PC-9 (cell line): ENCODE measurements at regions not wholly inside any gene's neighbourhood (a gene's known extent, or its start where the extent isn't known, plus 50 kb on each side); places are given as distances from the start of the nearest gene placed in this dataset.

ENCODE experiments used
- BruUV-seq: library from RNA; stranded (reverse); fragments of 400-500 nt; replicated peaks from 2 replicates; lab custom pipeline; 2021; lab: Mats Ljungman, UMichigan
- CTCF ChIA-PET: fragments of 300-600 bp; sonication (Branson Sonifier 250); formaldehyde crosslinking; loops from one replicate; lab custom pipeline; 2022; ENCODE audit warnings: antibody characterized with exemption; lab: Charles Lee
- POLR2A ChIA-PET: fragments of 300-600 bp; sonication (Branson Sonifier 250); formaldehyde crosslinking; loops from one replicate; lab custom pipeline; 2022; ENCODE audit warnings: antibody characterized with exemption; ENCODE audit not compliant: unreplicated experiment; lab: Charles Lee
- DNase-seq, 2 experiments: peaks; one replicate each; pipeline versions ENCODE4 v3.0.0 to v3.0.0-alpha.2; 2015 to 2022; ENCODE audit warnings: mixed read lengths in 1 of 2
- H2AFZ ChIP-seq: fragments of 200-600 bp; sonication (generic); 2 replicates; pipeline ENCODE4 v1.8.1; 2017; ENCODE audit warnings: antibody characterized with exemption
- H3F3A ChIP-seq: fragments of 200-600 bp; sonication (generic); 2 replicates; pipeline ENCODE4 v1.8.1; 2017; ENCODE audit warnings: antibody characterized with exemption, mild to moderate bottlenecking, low read depth; ENCODE audit not compliant: insufficient read depth
- H3K27ac ChIP-seq: fragments of 200-600 bp; sonication (generic); 2 replicates; pipeline ENCODE4 v1.6.1; 2016; ENCODE audit warnings: mixed run types
- H3K27me3 ChIP-seq: fragments of 200-600 bp; sonication (generic); 2 replicates; pipeline ENCODE4 v1.6.1; 2016; ENCODE audit warnings: low read depth, mixed run types; ENCODE audit not compliant: insufficient read depth
- H3K36me3 ChIP-seq: fragments of 200-600 bp; sonication (generic); 2 replicates; pipeline ENCODE4 v1.6.1; 2016; ENCODE audit warnings: low read depth, mixed run types
- H3K4me1 ChIP-seq: fragments of 200-600 bp; sonication (generic); replicated peaks from 2 replicates; pipeline ENCODE4 v1.6.1; 2016; ENCODE audit warnings: mixed run types; ENCODE audit not compliant: insufficient read depth
- H3K4me2 ChIP-seq: fragments of 200-600 bp; sonication (generic); 2 replicates; pipeline ENCODE4 v1.6.1; 2017; ENCODE audit warnings: mixed run types
- H3K4me3 ChIP-seq: fragments of 200-600 bp; sonication (generic); 2 replicates; pipeline ENCODE4 v1.6.1; 2016; ENCODE audit warnings: mixed run types
- H3K79me2 ChIP-seq: fragments of 200-600 bp; sonication (generic); 2 replicates; pipeline ENCODE4 v1.6.1; 2017; ENCODE audit warnings: low read depth, mixed run types
- H3K9me2 ChIP-seq: fragments of 200-600 bp; sonication (generic); 2 replicates; pipeline ENCODE4 v1.8.1; 2017; ENCODE audit warnings: mild to moderate bottlenecking; ENCODE audit not compliant: insufficient read depth
- H3K9me3 ChIP-seq: fragments of 200-600 bp; sonication (generic); 2 replicates; pipeline ENCODE4 v1.8.1; 2016; ENCODE audit warnings: low read depth; ENCODE audit not compliant: insufficient read depth
- H4K20me1 ChIP-seq: fragments of 200-600 bp; sonication (generic); 2 replicates; pipeline ENCODE4 v1.8.1; 2017; ENCODE audit not compliant: insufficient read depth
- CTCF ChIP-seq: fragments of 200-600 bp; sonication (generic); conservative IDR thresholded peaks from 2 replicates; pipeline ENCODE4 v1.6.1; 2017; ENCODE audit warnings: mixed run types, antibody characterized with exemption, mild to moderate bottlenecking, moderate library complexity
- EZH2 ChIP-seq: fragments of 200-600 bp; sonication (generic); IDR thresholded peaks from 2 replicates; pipeline ENCODE4 v1.8.0; 2017; ENCODE audit warnings: antibody characterized with exemption, low read depth
- intact Hi-C: fragments of 100-400 bp; cut with micrococcal nuclease; formaldehyde crosslinking; loops from one replicate; pipeline ENCODE4 v1.10.0; 2022; ENCODE audit not compliant: unreplicated experiment

GRCh38 chr6:165775721-165776120 is 112.7 kb upstream of the PDE10A start:
- intact Hi-C loops, result no loop called here
- Histone ChIP-seq H3K4me1 (no peaks in the 10 kb centered on the region), H2AFZ (no peak overlapping the region), H3K27ac (no peak overlapping the region), H3K79me2 (no peaks in the 10 kb centered on the region), H3K4me3 (no peak overlapping the region), H3K27me3 (peaks cover 83% of the 10 kb centered on the region), H3K9me2 (no peaks in the 10 kb centered on the region), H3F3A (no peaks in the 10 kb centered on the region), H3K9me3 (no peaks in the 10 kb centered on the region), H4K20me1 (no peaks in the 10 kb centered on the region; the same call in 1 of the 2 replicates), H3K4me2 (no peak overlapping the region), H3K36me3 (no peaks in the 10 kb centered on the region)
- no TSS peak for BruUV-seq
- ChIA-PET CTCF (no interaction called here), POLR2A (no interaction called here)
- no peak for DNase-seq
- TF ChIP-seq CTCF, result no peak
- TF ChIP-seq EZH2, result no peak

- no peak overlapping the region for H3K27ac ChIP-seq
- CTCF ChIA-PET, result no interaction called here
- no peak overlapping the region for H3K4me3 ChIP-seq
- no peaks in the 10 kb centered on the region for H3K79me2 ChIP-seq
- no peaks in the 10 kb centered on the region for H3F3A ChIP-seq
- no peak overlapping the region for H2AFZ ChIP-seq
- H4K20me1 ChIP-seq, result no peaks in the 10 kb centered on the region; the same call in 1 of the 2 replicates
- no peak for DNase-seq
- no TSS peak for BruUV-seq
- no peaks in the 10 kb centered on the region for H3K9me2 ChIP-seq
- no peaks in the 10 kb centered on the region for H3K4me1 ChIP-seq
- POLR2A ChIA-PET, result no interaction called here
- no peak overlapping the region for H3K4me2 ChIP-seq
- peaks cover 85% of the 10 kb centered on the region for H3K27me3 ChIP-seq
- no peak for TF ChIP-seq EZH2
- TF ChIP-seq CTCF, result no peak
- no peaks in the 10 kb centered on the region for H3K36me3 ChIP-seq
- H3K9me3 ChIP-seq, result no peaks in the 10 kb centered on the region
- intact Hi-C loops, result no loop called here
Measured at GRCh38 chr6:165774903-165775601, 112.0 kb upstream of the PDE10A start.

- intact Hi-C loops, result no loop called here
- H3K4me1 ChIP-seq, result no peaks in the 10 kb centered on the region
- BruUV-seq, result no TSS peak
- H3K4me2 ChIP-seq, result no peak overlapping the region
- no peaks in the 10 kb centered on the region for H3K79me2 ChIP-seq
- ChIA-PET POLR2A (no interaction called here), CTCF (no interaction called here)
- H3K36me3 ChIP-seq, result no peaks in the 10 kb centered on the region
- H3K9me2 ChIP-seq, result no peaks in the 10 kb centered on the region
- no peak overlapping the region for H3K27ac ChIP-seq
- no peak overlapping the region for H2AFZ ChIP-seq
- no peak overlapping the region for H3K4me3 ChIP-seq
- TF ChIP-seq EZH2 (no peak), CTCF (no peak)
- H4K20me1 ChIP-seq, result no peaks in the 10 kb centered on the region; the same call in 1 of the 2 replicates
- no peaks in the 10 kb centered on the region for H3K9me3 ChIP-seq
- DNase-seq, result no peak
- no peaks in the 10 kb centered on the region for H3F3A ChIP-seq
- peaks cover 87% of the 10 kb centered on the region for H3K27me3 ChIP-seq
Measured at GRCh38 chr6:165770397-165771082, 107.5 kb upstream of the PDE10A start.
